GM19043 (cell line): ENCODE measurements at regions not wholly inside any gene's neighbourhood (a gene's known extent, or its start where the extent isn't known, plus 50 kb on each side); places are given as distances from the start of the nearest gene placed in this dataset.

Experiments
- ATAC-seq: cut with Tn5 transposase; IDR thresholded peaks from one replicate; pipeline ENCODE4 v1.9.1; 2021; ENCODE audit warnings: low read depth; ENCODE audit not compliant: unreplicated experiment

DNA sequence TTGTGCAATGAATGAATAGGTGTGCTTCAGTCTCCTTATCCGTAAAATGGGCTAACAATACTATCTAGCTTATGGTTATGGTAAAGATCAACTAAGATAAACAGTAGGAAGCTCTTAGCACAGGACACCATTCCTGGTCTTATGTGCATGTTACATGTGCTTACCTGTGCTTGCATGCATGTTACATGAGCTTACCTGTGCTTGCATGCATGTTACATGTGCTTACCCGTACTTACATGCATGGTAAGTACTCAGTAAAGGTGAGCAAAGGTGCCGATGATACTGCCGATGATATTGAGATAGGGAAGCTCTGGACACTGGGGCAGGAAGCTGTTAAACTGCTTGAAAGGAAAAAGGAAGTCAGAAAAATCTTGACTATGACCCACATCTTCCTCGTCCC, 211.0 kb upstream of the USP24 start:
- ATAC-seq = no peak

DNA sequence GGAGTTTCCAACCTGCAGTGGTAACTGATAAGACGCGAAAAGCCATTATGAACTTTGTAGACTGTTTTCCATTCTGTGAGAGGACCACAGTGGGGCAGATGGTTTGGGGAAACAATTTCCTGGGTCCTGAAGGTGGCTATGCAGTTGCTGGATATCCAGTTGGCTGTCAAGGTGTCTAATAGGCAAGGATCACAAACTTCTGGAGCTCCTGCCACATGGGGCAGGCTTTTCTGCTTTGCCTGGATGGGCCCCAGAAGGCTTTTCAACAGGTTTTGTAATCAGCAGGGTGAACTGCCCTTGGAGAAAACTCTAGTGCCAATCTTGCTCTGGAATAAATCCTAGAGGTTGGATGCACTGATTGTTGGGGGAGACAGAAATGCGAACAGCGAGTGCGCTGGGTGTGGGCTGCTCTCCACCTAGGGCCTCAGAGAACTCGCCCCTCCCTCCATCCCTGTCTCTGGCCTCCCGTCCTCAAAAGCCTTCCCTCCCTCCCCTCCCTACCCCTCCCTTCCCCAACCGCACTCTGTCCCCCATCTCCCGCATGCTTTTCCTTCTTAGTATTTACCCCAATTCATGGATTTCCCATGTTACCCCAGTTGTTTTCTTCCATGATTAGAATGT, 210.3 kb upstream of the USP24 start:
- ATAC-seq = no peak

DNA sequence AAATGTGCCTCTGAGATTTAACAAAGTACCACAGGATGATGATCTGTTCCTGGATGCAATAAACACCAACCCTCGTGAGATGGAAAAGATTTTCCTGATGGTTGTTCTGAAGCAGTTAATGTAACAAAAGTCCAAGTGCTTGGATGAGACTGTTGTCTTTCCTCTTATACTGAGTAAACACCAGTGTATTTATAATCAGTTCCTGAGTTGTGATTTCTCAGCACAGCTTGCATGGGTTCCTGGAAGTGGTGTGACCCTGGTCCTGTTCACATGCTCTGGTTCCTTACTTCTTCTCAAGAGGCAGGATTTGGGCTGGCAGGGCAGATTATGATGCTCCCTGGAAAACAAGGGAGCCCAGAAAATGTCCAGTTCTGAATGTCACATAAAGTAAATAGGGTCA, 208.2 kb upstream of the USP24 start:
- ATAC-seq = no peak

DNA sequence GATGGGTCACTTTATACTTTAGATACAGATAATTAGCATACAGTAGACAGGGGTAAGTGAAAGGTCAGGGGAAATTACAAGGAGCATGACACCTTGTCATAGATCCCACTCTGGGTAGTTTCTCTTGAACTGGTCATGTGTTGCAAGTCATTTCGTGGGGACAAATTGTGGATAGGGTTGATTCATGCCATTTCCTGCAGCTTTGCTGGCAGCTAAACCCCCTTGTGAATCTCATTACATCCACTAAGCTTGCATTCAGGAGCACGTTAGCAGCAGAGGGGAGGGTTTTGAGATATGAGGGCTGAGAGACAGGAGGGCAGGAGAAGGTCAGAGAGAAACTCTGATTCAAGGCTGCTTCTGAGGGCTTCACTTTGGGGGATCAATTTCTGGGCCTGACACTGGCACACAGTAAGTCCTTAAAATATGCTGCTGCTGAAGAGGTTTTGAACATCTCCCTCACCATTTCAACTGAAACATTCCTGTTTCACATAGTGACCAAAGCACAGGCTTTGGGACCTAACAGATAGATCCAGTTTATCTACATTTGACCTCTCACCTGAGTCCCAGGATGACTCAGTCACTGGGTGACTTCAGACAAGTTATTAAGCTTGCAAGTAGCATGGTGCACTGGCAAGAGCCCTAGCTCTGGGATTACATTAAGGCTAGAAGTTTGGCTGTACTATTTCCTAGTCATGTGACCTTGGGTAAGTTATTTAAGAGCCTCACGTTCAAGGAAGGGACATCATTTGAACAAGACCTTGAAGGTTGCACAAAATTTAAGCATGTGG, 206.0 kb upstream of the USP24 start:
- ATAC-seq = no peak

DNA sequence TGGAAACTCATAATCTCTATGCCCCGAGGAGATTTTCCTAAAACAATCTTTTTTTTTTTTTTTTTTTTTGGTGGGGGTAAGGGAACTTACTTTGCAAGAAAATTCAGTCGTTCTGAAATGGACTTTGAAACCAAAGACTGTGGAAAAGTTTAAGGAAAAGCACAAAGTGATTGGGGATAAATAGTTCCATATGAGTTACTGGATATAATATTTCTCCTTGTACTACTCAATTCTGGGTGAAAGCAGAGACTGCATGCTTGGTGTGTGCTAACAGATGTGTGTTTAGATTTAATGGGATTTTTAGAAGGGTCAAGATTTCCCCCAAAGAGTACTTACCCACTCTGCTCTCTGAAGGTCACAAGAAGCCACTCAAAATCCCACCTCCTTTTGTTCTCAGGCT, 204.9 kb upstream of the USP24 start:
- no peak for ATAC-seq

DNA sequence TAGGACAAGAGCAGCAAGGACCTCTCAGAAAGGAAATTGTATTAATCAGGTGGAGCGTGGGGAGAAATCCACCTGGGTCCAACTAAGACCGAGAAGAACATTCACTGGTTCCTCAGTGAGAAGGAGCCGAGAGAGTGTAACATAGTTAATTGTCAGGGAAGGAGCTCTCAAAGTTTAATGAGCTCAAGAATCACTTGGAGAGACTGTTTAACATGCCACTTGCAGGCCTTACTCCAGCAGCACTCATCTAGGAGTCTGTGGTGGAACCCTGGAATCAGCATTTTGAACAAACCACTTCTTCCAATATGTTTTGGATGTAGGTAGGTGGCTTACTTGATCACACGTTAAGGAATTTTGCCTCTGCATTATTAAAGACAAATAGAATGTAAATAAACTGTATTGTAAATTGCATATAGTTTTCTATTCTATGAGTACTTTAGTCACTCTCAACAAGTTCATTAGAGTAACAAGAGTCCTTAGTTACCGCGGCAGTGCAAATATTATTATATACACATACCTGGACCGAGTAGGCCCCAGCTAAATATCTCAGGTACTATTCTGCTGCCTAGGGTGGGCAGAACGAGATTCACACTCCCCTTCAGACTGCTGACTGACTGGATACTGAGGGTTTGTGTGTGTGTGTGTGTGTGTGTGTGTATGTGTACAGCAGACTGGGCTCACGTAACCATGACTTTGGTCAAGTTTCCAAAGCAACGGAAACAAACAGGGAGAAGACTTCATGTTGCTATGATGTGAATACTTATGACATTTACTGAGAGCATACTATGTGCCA, 203.2 kb upstream of the USP24 start:
- no peak for ATAC-seq

DNA sequence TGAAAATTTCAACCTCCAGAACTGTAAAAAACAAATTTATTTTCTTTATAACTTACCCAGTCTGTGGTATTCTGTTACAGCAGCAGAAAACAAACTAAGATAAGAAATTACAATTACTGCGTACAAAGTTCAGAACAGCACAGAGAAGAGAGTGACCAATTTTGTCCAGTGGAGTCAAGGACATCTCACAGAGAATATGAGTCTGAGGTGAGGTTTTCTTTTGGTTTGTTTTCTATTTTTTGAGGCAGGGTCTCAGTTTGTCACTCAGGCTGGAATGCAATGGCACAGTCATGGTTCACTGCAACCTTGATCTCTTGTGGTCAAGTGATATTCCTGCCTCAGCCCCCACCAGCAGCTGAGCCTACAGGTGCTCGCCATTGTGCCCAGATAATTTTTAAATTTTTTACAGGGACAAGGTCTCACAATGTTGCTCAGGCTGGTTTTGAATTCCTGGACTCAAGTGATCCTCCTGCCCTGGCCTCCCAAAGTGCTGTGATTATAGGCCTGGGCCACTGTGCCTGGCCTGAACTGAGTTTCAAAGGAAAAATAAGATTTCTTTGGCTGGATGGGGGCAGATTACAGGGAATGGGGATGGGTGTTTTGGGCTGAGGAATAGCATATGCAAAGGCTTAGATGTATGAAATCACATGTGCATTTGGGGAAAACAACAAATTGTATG, 201.1 kb upstream of the USP24 start:
- ATAC-seq = no peak

DNA sequence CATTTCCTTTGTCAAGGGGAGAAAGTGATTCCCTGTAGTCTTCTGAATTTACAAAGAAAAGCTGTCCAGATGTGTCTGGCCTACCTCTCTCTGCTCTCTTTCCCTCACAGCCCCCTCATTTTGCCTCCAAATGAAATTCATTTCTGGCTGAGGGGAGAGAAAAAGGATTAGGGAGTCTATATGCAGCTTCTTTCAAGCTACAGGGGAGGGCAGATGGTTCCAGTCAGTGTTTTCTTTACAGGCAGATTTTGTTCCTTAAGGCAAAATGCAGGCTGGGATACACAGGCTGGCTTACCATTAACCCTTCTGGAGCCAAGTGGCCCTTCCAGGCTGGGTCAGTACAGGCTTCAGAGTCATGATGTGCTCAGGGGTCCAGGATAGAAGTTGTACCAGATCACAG, 198.1 kb upstream of the USP24 start:
- no peak for ATAC-seq

DNA sequence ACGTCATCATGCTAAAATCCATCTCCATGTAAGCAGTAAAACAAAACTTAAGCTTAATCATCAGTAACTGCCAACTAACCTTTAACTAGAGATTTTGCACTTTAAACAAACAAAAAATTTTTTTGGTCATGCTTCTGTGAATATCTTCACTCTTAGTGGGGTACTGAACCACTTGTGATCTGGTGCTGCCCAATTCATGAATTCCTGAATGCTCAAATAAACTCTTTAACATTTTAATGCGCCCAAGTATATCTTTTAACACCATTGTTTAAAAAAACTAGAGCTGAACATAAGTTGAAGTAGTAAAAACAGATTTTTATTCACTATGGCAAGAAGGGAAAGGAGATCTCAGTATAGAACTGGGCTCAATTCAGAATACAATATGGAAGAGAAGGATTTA, 196.9 kb upstream of the USP24 start:
- no peak for ATAC-seq

DNA sequence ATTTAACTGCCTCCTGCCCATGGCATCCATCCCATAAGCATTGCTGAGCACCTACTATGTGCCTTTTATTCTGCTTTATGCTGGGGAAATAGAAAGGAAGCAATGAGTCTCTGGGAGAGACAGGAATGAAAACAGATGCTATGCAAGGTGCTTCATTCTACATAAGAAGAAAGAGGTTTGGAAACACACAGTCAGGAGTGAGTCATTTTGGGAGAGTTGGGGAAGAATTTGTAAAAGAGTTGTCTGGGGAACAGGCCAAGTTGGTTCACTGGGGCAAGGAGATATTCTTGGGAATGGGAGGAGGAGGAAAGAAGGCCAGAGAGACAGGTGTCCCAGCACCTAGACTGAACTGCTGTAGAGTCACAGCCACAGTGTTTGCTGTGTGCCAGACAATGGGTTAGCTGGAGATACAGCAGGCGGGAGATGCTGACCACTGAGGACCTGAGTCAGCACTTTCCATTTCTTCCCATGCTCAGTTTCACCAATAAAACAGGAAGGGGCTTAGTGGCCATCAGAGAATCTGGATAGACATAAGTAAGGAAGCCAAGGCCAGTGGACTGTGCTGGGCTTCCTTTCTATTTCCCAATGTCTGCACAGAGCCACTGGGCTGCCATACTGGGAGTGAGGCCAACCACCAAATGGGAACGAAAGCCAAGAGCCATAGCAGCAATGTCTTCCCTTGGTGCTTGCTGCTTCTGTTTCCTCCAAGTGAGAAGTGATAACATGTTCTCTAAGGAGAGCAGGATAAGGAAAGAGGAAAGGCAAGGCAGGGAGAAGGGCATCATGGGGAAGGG, 187.7 kb upstream of the USP24 start:
- ATAC-seq = no peak

DNA sequence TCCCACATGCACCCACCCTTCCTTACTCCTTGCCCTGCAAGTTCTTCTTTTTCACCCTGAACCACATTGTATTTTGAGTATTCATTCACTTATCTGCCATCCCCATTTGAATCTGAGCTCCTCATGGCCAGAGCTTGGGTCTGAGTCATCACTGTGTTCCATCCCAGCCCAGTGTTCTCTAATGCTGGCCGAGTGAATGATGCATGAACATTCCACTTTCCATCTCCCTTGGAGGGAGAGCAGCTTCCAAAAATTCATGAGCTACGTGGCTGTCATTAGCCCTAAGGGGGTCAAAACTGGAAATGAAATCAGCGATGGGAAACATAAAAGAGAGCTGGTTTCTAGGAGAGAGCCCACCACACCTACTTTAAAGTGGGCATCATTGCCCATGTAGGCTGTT, 187.0 kb upstream of the USP24 start:
- no peak for ATAC-seq

DNA sequence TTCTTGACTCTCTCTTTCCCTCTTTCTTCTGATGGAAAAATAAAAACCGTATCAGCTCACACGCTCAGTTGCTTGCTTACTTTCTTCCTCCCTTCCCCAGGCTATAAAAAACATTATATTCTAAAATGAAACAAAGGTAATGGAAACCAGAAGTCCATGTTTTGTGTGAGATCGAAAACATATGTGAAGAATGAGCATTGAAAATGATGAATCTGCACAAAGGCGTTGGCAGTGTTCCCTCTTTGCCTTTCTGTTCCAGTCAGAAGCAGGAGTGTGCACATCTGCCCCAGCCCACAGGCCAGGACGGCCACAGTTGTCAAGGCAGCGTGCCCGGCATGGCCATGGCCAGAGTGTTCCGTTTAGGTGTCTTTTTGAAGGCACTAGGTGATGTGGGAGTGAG, 185.3 kb upstream of the USP24 start:
- ATAC-seq = no peak

DNA sequence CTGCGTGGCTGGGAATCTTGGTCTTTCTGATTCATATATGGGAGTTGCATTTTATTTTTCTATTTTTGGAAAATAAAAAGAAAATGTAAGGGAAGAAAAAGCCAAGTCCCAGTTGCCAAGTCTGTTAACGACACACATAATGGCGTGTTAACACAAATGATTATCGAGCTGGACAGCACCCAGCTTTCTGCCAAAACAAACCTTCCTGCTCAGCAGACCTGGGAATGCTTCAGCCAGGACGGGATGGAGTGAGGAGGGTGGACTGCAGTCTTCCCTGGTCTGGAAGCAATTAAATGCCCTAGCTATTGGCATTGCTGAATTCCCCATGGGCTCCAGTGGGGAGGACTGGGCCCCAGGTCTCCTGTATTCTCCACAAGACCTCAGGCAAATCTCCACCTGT, 184.2 kb upstream of the USP24 start:
- ATAC-seq = no peak

DNA sequence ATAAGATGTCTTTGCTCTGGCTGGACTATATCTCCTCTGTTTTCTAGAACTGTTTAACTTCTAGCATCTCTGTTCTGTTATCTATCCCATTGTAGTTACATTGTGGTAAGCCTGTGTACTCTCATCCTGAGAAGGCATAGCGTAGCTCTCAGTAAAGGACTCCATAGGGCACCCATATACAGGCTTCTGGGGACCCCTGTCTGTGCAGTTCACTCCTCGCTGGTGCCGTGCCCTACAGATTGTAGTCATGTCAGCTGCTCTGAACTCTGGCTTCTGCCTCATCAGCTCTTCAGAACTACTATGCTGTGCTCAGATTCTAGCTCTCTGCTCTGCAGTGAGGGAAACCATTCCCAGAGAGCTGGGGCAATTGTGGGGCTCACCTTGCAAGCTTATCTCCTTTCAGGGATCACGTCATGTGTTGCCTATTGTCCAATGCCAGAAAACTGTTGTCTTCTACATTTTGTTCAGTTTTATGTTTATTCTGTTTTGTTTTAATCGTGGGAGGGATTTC, 181.3 kb upstream of the USP24 start:
- ATAC-seq = no peak

DNA sequence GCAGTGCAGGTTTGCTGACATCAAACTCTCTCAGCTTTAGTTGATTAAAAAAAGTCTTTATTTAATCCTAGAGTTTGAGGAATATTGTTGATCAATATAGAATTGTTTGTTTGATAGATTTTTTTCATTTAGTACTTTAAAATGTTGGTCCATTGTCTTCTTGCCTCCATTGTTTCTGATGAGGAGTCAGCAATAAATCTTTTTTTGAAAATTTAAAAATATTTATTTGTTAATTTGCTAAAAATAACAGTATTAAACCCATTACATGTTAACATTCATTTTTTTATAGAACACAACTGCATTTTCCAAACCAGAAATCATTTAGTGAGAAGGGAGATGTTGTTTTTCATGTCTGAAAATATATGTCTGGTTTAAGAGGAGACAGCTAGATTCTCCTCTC, 173.8 kb upstream of the USP24 start:
- no peak for ATAC-seq

DNA sequence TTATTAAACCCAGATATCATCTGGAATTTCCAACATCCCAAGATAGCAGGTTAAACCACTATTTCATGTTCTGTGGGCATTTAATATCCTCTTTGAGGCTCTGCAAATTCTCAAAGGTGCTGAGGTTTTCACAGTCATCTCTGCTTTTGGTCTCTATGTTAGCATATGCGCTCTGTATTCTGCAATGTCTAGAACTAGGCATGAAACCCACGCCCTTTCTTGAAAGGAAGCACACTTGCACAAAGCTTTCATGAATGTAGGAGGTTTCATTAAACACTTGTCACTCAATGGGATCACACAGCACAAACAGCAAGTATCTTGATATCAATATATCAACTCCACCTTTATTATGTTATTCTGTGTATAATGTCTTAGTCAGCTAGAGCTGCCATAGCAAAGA, 172.0 kb upstream of the USP24 start:
- ATAC-seq = no peak

DNA sequence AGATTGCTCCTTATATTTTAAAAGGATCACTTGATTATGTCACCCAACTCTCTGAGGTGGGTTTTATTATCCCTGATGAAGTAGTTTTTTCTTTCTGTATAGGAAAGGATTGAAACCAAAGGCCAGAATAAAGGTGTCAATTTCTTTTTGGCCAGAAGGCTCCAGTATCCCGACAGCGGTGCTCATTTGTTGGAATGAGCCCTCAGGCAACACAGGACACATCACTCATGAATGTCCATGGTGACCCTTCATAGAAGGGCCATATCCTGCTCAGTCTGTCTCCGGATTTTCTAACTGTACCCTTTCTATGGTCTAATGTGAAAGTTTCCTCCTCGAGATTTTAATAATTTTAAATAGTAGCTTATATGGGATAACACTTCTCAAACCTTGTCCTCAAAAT, 171.3 kb upstream of the USP24 start:
- no peak for ATAC-seq

DNA sequence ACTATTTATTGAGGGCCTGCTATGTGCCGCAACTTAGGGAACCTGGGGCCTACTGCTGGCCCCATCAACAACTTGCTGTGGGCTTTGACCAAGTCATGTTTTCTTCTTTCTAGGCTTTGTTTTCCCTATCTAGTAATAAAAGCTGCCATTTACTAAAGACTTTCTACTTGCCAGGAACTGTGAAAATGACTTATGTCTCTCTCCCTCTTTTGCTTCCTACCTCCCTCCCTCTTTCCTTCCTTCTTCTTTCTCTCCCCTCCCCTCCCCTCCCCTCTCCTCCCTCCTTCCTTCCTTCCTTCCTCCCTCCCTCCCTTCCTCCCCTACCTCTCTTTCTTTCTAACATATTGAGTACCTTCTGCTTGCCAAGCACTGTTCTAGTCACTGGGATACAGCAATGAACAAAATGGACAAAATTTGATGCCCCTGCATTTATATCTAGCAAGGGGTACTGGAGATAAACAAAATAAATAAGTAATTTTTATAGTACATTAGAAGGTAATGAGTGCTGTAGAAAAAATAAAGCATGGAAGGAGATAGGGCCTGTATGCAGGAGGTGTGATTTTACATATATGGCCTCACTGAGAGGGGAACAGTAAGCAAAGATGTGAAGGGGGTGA, 170.3 kb upstream of the USP24 start:
- no peak for ATAC-seq

DNA sequence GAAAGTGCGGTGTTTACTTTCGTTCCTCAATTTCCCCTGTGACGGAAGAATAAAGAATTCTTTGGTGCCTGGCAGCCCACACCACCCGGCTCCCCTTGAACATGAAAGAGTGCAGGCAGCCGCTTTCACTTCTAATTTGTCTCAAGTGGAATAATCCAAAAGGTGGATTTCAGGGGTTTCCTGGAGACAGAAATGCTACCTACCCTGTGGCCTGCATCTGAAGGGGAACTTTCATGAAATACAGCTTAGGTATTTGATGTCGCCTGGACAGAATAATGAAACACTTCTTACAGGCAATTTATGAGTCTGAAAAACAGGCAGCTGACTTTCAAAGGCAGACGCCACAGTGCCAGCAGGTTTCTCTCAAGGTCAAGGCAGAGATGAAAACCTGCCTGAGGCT, 169.5 kb upstream of the USP24 start:
- no peak for ATAC-seq

DNA sequence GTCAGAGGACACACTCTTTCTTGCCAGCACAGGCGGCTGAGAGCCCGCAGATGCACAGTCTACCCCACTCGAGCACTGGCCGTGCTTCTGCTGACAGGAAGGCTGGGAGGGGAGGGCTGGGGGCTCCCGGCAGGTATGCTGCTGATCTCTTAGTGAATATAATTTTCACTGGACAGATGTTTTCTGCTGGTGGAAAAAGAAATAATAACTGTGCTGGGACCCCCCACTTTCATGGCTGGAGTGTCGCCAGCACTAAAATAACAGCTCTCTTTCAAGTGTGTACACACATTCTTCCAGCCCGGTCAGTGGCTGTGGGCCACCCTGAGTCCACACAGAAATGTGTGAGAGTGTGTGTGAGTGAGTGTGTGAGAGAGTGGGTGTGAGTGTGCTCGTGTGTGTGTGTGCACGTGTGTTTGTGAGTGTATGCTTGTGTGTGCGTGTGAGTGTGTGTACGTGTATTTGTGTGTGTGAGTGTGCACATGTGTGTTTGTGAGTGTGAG, 167.7 kb upstream of the USP24 start:
- ATAC-seq = no peak
